Subcutaneous abdominal adipose tissue (tissue), 5 donors: ENCODE measurements at regions not wholly inside any gene's neighbourhood (a gene's known extent, or its start where the extent isn't known, plus 50 kb on each side); places are given as distances from the start of the nearest gene placed in this dataset.

Source experiments
- H3K27ac ChIP-seq: one replicate; pipeline ENCODE4 v1.7.0; 2013; ENCODE audit warnings: low read depth, mild to moderate bottlenecking, inconsistent platforms, low read length, moderate library complexity
- H3K27me3 ChIP-seq, 5 donors: one replicate each; pipeline ENCODE4 v1.7.0; 2013; ENCODE audit warnings: low read length in 5 of 5, inconsistent platforms in 1 of 5; ENCODE audit not compliant: control insufficient read depth in 5 of 5, insufficient read depth in 4 of 5
- H3K36me3 ChIP-seq, 5 donors: one replicate each; pipeline ENCODE4 v1.7.0; 2013; ENCODE audit warnings: low read length in 5 of 5; ENCODE audit not compliant: control insufficient read depth in 5 of 5, insufficient read depth in 5 of 5
- H3K4me1 ChIP-seq, 5 donors: one replicate each; pipeline ENCODE4 v1.7.0; 2013; ENCODE audit warnings: low read length in 5 of 5, mild to moderate bottlenecking in 3 of 5, moderate library complexity in 1 of 5; ENCODE audit not compliant: control insufficient read depth in 5 of 5, insufficient read depth in 5 of 5
- H3K4me3 ChIP-seq, 5 donors: one replicate each; pipeline ENCODE4 v1.7.0; 2013; ENCODE audit warnings: low read length in 5 of 5, low read depth in 1 of 5
- H3K9ac ChIP-seq, 5 donors: one replicate each; pipeline ENCODE4 v1.7.0; 2013; ENCODE audit warnings: low read length in 5 of 5, mild to moderate bottlenecking in 4 of 5, moderate library complexity in 3 of 5
- H3K9me3 ChIP-seq, 5 donors: one replicate each; pipeline ENCODE4 v1.7.0; 2013; ENCODE audit warnings: low read length in 5 of 5; ENCODE audit not compliant: control insufficient read depth in 5 of 5
- donor health status: healthy.
- donor health status: healthy.
- donor health status: healthy.
- donor health status: healthy.
- donor health status: healthy.

DNA sequence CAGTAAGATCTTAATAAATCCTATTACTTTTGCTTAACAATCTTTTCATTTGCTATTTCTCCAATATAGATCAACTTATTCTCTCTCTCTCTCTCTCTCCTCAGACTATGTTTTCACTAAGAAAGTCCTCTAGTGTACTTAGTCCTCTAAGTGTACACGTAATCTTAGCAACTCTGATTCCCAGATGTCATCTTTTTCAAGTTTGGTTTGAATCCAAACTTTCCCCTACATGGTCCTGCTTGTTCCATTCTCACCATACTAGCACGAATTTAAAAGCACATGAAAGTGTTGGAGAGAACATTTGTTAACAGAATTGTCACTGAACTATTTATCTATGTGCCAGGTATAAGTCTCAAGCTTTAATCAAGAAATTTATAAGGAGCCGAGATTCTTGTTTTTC lies 202.9 kb downstream of the SPRY2 start:
- Histone ChIP-seq H3K27ac (no peak overlapping the region), H3K27me3 (no peaks in the 10 kb centered on the region), H3K36me3 (no peaks in the 10 kb centered on the region), H3K4me3 (no peak overlapping the region), H3K4me1 (peaks cover 2 to 24% (median 22%) of the 10 kb centered on the region in 5 donors), H3K9me3 (no peaks in the 10 kb centered on the region), H3K9ac (no peak overlapping the region)

DNA sequence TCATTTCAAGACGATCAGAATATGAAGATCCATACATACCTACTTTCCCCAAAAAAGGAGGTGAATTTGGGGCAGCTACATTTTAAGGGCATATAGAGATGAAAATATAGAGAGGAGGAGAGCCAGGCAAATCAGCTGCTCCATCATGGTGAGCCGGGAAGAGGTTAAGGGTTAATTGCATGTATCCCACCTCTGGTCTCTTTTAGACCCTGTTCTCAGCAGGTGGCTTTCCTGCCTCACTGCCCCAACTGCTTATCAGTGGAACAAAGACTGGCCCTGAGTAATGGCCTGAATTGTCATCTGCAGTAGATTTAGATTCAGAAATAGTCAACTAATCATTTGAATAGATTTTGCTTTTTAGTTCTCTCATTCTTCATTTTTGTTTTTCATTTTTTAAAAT lies 206.6 kb downstream of the SPRY2 start:
- no peaks in the 10 kb centered on the region for H3K9me3 ChIP-seq
- H3K4me1 ChIP-seq = peaks cover 4 to 27% (median 26%) of the 10 kb centered on the region in 5 donors
- H3K4me3 ChIP-seq = no peak overlapping the region
- no peaks in the 10 kb centered on the region for H3K27me3 ChIP-seq
- H3K27ac ChIP-seq = no peak overlapping the region
- no peaks in the 10 kb centered on the region for H3K36me3 ChIP-seq
- no peak overlapping the region for H3K9ac ChIP-seq

DNA sequence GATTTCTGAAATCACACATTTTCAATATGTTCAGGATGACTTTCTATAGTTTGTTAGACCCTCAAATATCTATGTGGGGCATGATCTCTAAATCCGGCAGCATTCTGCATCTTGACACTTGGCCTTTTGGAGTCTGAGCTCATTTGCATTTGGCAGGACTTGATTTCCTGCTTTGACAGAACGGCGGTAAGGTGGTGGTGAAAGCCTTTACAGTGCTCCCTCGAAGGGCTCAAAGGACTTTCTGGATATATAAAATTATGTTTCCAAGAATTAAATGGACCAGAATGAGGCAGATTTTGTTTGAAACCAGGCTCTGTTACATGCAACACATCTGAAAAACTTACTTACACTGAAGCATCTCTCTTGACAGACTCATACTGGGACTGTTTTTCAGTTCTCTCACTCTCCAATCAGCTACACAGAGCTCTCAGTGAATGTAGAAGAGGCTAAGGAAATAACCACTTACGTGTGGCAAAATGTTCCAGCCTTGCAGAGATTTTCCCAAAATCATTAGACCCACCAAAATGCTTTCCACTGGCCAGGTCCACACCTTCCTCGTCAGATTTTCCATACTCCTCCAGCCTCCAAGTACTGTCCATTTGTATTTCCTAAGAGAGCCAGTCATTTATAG lies 207.2 kb downstream of the SPRY2 start:
- H3K27ac ChIP-seq = peak overlapping the region; percentile 73
- H3K9ac ChIP-seq = peak overlapping the region in 1 of 5 donors; percentile 45
- no peaks in the 10 kb centered on the region for H3K27me3 ChIP-seq
- no peaks in the 10 kb centered on the region for H3K9me3 ChIP-seq
- no peaks in the 10 kb centered on the region for H3K36me3 ChIP-seq
- H3K4me3 ChIP-seq = peak overlapping the region; percentile 31 to 77 (median 62)
- H3K4me1 ChIP-seq = peaks cover 4 to 27% (median 26%) of the 10 kb centered on the region in 5 donors

GRCh38 chr13:80132741-80133601 lies 208.0 kb downstream of the SPRY2 start:
- H3K9me3 ChIP-seq = no peaks in the 10 kb centered on the region
- H3K4me1 ChIP-seq = peaks cover 4 to 27% (median 26%) of the 10 kb centered on the region in 5 donors
- H3K27me3 ChIP-seq = no peaks in the 10 kb centered on the region
- H3K36me3 ChIP-seq = no peaks in the 10 kb centered on the region
- peak overlapping the region; percentile 30 to 60 (median 46) for H3K9ac ChIP-seq
- H3K27ac ChIP-seq = peak overlapping the region; percentile 73
- peak overlapping the region; percentile 42 to 77 (median 62) for H3K4me3 ChIP-seq

DNA sequence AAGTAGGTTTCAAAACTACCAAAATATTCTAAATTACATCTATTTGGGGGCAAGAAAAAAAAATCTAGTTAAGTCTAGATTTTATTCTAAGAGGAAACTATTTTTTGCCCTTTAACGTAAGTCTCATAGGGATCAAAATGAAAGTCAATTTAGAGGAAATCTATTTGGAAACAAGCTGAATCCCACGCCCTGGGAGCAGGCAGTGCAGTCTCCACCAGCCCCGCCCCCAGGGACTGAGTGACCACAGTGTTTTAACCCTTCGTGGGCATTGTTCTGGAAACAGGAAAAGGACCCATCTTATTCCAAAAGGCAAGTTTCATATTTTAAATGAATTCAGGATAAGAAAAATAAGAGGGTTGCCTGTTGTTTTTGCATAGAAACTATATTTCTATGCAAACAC lies 209.7 kb downstream of the SPRY2 start:
- peak overlapping the region in 4 of 5 donors; percentile 5 to 75 (median 33) for H3K9ac ChIP-seq
- peak overlapping the region; percentile 71 for H3K27ac ChIP-seq
- no peaks in the 10 kb centered on the region for H3K9me3 ChIP-seq
- H3K4me3 ChIP-seq = peak overlapping the region; percentile 38 to 62 (median 54)
- no peaks in the 10 kb centered on the region for H3K36me3 ChIP-seq
- no peaks in the 10 kb centered on the region for H3K27me3 ChIP-seq
- H3K4me1 ChIP-seq = peaks cover 4 to 27% (median 26%) of the 10 kb centered on the region in 5 donors

- Histone ChIP-seq H3K9me3 (no peaks in the 10 kb centered on the region), H3K4me1 (peaks cover 0 to 6% (median 4%) of the 10 kb centered on the region in 5 donors), H3K36me3 (no peaks in the 10 kb centered on the region), H3K27ac (no peak overlapping the region), H3K27me3 (no peaks in the 10 kb centered on the region), H3K9ac (no peak overlapping the region), H3K4me3 (no peak overlapping the region)
These were observed 214.4 kb downstream of the SPRY2 start for GRCh38 chr13:80126389-80127068.

DNA sequence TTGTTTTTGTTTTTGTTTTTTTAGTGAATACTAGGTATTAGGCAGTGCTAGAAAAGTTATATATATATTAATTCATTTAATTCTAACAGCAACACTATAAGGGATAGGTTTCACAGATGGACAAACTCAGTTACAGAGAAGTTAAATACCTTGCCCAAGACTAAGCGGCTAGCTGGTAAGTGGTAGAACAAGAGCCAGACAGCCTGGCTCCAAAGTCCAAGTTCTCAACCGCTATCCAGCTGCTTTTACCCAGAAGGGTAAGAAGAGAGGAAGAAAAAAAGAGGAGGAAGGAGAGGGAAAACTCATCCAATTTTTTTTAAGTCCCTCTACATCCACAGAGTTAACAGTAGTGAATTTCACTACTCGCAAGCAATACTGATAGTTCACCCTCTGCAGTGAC lies 217.0 kb downstream of the SPRY2 start:
- H3K9me3 ChIP-seq = no peaks in the 10 kb centered on the region
- no peaks in the 10 kb centered on the region for H3K27me3 ChIP-seq
- no peaks in the 10 kb centered on the region for H3K4me1 ChIP-seq
- no peak overlapping the region for H3K4me3 ChIP-seq
- H3K36me3 ChIP-seq = no peaks in the 10 kb centered on the region
- no peak overlapping the region for H3K27ac ChIP-seq
- H3K9ac ChIP-seq = no peak overlapping the region

GRCh38 chr13:80121038-80121437 lies 219.9 kb downstream of the SPRY2 start:
- Histone ChIP-seq H3K36me3 (no peaks in the 10 kb centered on the region), H3K4me1 (no peaks in the 10 kb centered on the region), H3K9me3 (no peaks in the 10 kb centered on the region), H3K9ac (no peak overlapping the region), H3K27ac (no peak overlapping the region), H3K27me3 (no peaks in the 10 kb centered on the region), H3K4me3 (no peak overlapping the region)

DNA sequence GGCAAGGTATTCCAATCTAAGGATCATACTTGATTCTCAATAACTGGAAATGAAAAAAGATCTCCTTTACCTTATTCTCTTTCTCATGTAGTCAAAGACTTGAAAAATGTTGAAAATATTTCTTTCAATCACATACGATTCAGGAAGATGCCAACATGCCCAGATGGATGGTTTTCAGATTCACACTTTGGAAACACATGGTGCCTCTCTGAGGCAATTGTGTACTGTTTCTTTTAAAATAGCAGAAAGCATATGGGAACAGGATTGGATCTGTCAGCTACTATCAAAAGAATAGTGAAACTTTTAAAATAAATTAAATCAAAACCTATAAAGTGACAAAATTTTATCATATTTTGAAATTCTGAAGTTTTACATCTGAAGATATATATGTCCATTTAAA lies 222.4 kb downstream of the SPRY2 start:
- Histone ChIP-seq H3K9me3 (no peaks in the 10 kb centered on the region), H3K4me3 (no peak overlapping the region), H3K4me1 (no peaks in the 10 kb centered on the region), H3K27me3 (no peaks in the 10 kb centered on the region), H3K36me3 (no peaks in the 10 kb centered on the region), H3K27ac (no peak overlapping the region), H3K9ac (no peak overlapping the region)

DNA sequence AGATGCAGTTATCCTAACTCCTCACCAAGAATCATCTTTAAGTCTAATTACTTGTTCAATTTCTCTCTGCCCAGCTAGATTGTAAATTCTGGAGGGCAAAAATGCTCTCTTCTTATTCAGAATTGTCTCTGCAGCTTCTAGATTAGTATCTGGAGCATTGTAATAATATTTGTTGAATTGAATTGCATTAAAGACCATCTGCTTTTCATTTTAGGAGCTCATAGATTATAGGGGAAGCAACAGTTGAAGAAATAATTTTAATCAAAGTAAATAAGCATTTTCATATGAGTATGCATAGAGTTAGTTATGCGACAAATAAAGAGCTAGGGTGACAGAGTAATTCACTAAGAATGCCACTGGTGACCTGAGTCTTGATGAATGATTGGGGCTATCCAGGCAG lies 222.8 kb downstream of the SPRY2 start:
- H3K4me3 ChIP-seq = no peak overlapping the region
- H3K27ac ChIP-seq = no peak overlapping the region
- no peaks in the 10 kb centered on the region for H3K4me1 ChIP-seq
- no peaks in the 10 kb centered on the region for H3K27me3 ChIP-seq
- no peaks in the 10 kb centered on the region for H3K9me3 ChIP-seq
- no peaks in the 10 kb centered on the region for H3K36me3 ChIP-seq
- H3K9ac ChIP-seq = no peak overlapping the region
